Adrenal gland (tissue), 9 donors: ENCODE measurements at regions not wholly inside any gene's neighbourhood (a gene's known extent, or its start where the extent isn't known, plus 50 kb on each side); places are given as distances from the start of the nearest gene placed in this dataset.

Source experiments
- DNase-seq, 7 donors: peaks; one replicate each; pipeline ENCODE4 v3.0.0-alpha.2; 2019 to 2020
- H3K27ac ChIP-seq, 5 donors: fragments of 200-600 bp; sonication (generic) in 4 of 5; 1 replicate in 3 of 5; 2 replicates in 2 of 5; pipeline versions ENCODE4 v1.5.1 to v1.8.0; 2016 to 2020; ENCODE audit warnings: mild to moderate bottlenecking in 1 of 5
- H3K27me3 ChIP-seq: fragments of 200-600 bp; 2 replicates; pipeline ENCODE4 v1.8.0; 2021
- H3K36me3 ChIP-seq, 2 donors: fragments of 200-600 bp; replicated peaks in 1 of 2; 1 replicate in 1 of 2; 2 replicates in 1 of 2; pipeline versions ENCODE4 v1.5.1 to v1.8.0; 2018 to 2022
- H3K4me1 ChIP-seq, 2 donors: fragments of 200-600 bp; replicated peaks in 1 of 2; 1 replicate in 1 of 2; 2 replicates in 1 of 2; pipeline versions ENCODE4 v1.5.1 to v1.8.0; 2018 to 2021
- H3K4me3 ChIP-seq, 4 donors: fragments of 200-600 bp; sonication (generic) in 3 of 4; one replicate each; pipeline ENCODE4 v1.5.1; 2016 to 2018
- H3K9me3 ChIP-seq, 3 donors: fragments of 200-600 bp; sonication (generic) in 1 of 3; replicated peaks in 1 of 3; 1 replicate in 2 of 3; 2 replicates in 1 of 3; pipeline versions ENCODE4 v1.5.1 to v1.8.0; 2016 to 2021
- POLR2A ChIP-seq, 2 donors: fragments of 450-650 bp; IDR thresholded peaks; one replicate each; pipeline ENCODE4 v1.6.1; 2017; ENCODE audit warnings: antibody characterized with exemption in 2 of 2, mild to moderate bottlenecking in 2 of 2, moderate library complexity in 1 of 2
- WGBS, 4 donors: extraction: QIAGEN DNeasy Blood & Tissue Kit in 2 of 4; methylation state at CpG; one replicate each; pipeline versions ENCODE4 v1.1.5 to v1.1.7; 2013 to 2017; 5-methylcytosine and 5-hydroxymethylcytosine counted together
- intact Hi-C, 2 donors: fragments of 100-400 bp; cut with DNase I; formaldehyde crosslinking; loops; one replicate each; pipeline versions ENCODE4 v1.14.1 to v1.15.0; 2022 to 2023
- TF ChIP-seq, protein P1 (sequence below), 6 experiments: fragments of 450-650 bp in 4 of 6; fragments of 200-600 bp in 2 of 6; sonication (generic) in 1 of 6; IDR thresholded peaks; 1 replicate in 5 of 6; 2 replicates in 1 of 6; pipeline versions ENCODE4 v1.5.1 to v1.8.0; 2016 to 2021; ENCODE audit warnings: antibody characterized with exemption in 6 of 6, mild to moderate bottlenecking in 2 of 6, moderate library complexity in 1 of 6
- donor health status: healthy with polysubstance abuse.
- donor health status: Bipolar disorder and iron deficiency.
- donor health status: DM: yes; HTN: yes; CAD: no.
- donor health status: DM: no; HTN: no; CAD: no.
- donor health status: DM: no; HTN: no; CAD: no.

GRCh38 chr2:137806068-137806805, 158.0 kb upstream of the HNMT start:
- no peaks in the 10 kb centered on the region for H3K36me3 ChIP-seq
- WGBS, 4 donors = 0 to 33% (median 16%) methylated on average over 1 of the region's 1 CpG
- no peak overlapping the region for H3K27ac ChIP-seq
- H3K27me3 ChIP-seq = no peaks in the 10 kb centered on the region
- intact Hi-C loops = no loop called here
- no peak for DNase-seq
- no peak for TF ChIP-seq POLR2A (IDR thresholded peaks at IDR 0.05)
- H3K4me1 ChIP-seq = no peaks in the 10 kb centered on the region
- H3K4me3 ChIP-seq = no peak overlapping the region
- no peaks in the 10 kb centered on the region for H3K9me3 ChIP-seq

DNA sequence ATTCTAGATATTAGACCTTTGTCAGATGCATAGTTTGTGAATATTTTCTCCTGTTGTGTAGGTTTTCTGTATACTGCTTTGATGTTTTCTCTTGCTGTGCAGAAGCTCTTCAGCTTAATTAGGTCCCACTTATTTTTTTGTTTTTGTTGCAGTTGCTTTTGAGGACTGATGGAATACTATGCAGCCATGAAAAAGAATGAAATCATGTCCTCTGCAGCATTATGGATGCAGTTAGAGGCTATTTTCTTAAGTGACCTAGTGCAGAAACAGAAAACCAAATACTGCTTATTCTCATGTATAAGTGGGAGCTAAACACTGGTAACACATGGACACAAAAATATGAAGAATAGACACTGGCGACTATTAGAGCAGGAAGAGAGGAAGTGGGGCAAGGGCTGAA, 155.0 kb upstream of the HNMT start:
- TF ChIP-seq POLR2A (IDR thresholded peaks at IDR 0.05) = no peak
- TF ChIP-seq, protein P1, sequence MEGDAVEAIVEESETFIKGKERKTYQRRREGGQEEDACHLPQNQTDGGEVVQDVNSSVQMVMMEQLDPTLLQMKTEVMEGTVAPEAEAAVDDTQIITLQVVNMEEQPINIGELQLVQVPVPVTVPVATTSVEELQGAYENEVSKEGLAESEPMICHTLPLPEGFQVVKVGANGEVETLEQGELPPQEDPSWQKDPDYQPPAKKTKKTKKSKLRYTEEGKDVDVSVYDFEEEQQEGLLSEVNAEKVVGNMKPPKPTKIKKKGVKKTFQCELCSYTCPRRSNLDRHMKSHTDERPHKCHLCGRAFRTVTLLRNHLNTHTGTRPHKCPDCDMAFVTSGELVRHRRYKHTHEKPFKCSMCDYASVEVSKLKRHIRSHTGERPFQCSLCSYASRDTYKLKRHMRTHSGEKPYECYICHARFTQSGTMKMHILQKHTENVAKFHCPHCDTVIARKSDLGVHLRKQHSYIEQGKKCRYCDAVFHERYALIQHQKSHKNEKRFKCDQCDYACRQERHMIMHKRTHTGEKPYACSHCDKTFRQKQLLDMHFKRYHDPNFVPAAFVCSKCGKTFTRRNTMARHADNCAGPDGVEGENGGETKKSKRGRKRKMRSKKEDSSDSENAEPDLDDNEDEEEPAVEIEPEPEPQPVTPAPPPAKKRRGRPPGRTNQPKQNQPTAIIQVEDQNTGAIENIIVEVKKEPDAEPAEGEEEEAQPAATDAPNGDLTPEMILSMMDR (IDR thresholded peaks at IDR 0.05) = no peak
- no peak for DNase-seq
- intact Hi-C loops = no loop called here
- Histone ChIP-seq H3K4me1 (no peaks in the 10 kb centered on the region), H3K9me3 (no peaks in the 10 kb centered on the region), H3K27me3 (no peaks in the 10 kb centered on the region), H3K36me3 (no peaks in the 10 kb centered on the region), H3K27ac (no peak overlapping the region), H3K4me3 (no peak overlapping the region)
- 82 to 90% (median 85%) methylated on average over 1 of the region's 1 CpG for WGBS, 4 donors

- TF ChIP-seq POLR2A (IDR thresholded peaks at IDR 0.05) = no peak
- TF ChIP-seq, protein P1 (IDR thresholded peaks at IDR 0.05) = no peak
- Histone ChIP-seq H3K27ac (no peak overlapping the region), H3K36me3 (no peaks in the 10 kb centered on the region), H3K9me3 (no peaks in the 10 kb centered on the region), H3K4me1 (no peaks in the 10 kb centered on the region), H3K4me3 (no peak overlapping the region), H3K27me3 (no peaks in the 10 kb centered on the region)
- 42 to 77% (median 57%) methylated on average over 1 of the region's 1 CpG for WGBS, 4 donors
- intact Hi-C loops = no loop called here
- no peak for DNase-seq
Observed at GRCh38 chr2:137809837-137810236, 154.4 kb upstream of the HNMT start.

DNA sequence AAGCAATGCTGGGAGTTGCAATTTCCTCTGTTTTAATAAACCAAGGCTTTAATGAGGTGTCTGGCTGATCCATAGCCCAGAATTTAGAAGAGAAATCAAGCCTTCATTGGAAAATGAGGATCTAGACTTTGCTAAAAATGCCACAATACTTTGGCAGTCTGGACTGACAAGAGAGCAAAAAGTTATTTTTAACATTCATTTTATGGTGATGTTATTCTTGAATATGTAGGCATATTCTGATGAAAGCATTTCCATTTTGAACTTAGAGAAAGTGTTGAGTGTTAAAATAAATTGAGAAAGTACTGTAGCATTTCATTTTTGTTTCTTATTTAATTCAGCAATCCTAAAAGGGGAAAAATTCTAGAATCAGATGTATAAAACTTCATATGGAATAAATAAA, 151.8 kb upstream of the HNMT start:
- Histone ChIP-seq H3K27ac (no peak overlapping the region), H3K4me3 (no peak overlapping the region), H3K4me1 (no peaks in the 10 kb centered on the region), H3K9me3 (no peaks in the 10 kb centered on the region), H3K27me3 (no peaks in the 10 kb centered on the region), H3K36me3 (no peaks in the 10 kb centered on the region)
- intact Hi-C loops = no loop called here
- TF ChIP-seq POLR2A (IDR thresholded peaks at IDR 0.05) = no peak
- TF ChIP-seq, protein P1 (IDR thresholded peaks at IDR 0.05) = no peak
- DNase-seq = no peak

- Histone ChIP-seq H3K27ac (no peak overlapping the region), H3K36me3 (no peaks in the 10 kb centered on the region), H3K4me3 (no peak overlapping the region), H3K4me1 (no peaks in the 10 kb centered on the region), H3K27me3 (no peaks in the 10 kb centered on the region), H3K9me3 (no peaks in the 10 kb centered on the region)
- TF ChIP-seq, protein P1 (IDR thresholded peaks at IDR 0.05) = no peak
- TF ChIP-seq POLR2A (IDR thresholded peaks at IDR 0.05) = no peak
- no peak for DNase-seq
- WGBS, 4 donors = 77 to 88% (median 84%) methylated on average over 3 of the region's 3 CpGs
- intact Hi-C loops = no loop called here
Observed at GRCh38 chr2:137813176-137813575, 151.1 kb upstream of the HNMT start.
